ENCODE measurements at regions not wholly inside any gene's neighbourhood (a gene's known extent, or its start where the extent isn't known, plus 50 kb on each side); places are given as distances from the start of the nearest gene placed in this dataset.

DNA sequence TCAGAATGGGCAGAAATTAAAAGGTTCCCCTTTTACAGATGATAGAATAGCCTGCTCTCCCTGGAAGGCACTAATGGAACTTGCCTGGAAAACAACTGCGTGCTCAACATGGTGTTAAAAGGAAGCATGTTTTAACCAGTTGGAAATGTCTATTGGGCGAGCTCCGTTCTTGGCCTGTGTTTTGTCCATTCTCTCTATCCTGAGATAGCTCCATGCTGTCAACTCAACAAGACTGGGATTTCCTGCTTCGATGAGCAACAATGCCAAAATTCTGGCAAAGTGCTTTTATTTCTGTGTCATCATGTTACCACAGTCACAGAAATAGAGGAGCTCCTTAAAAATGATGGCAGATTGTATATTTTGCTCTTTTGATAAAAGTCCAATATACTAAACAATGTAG is 198.3 kb downstream of the PLK2 start:
- TF ChIP-seq, protein P1, sequence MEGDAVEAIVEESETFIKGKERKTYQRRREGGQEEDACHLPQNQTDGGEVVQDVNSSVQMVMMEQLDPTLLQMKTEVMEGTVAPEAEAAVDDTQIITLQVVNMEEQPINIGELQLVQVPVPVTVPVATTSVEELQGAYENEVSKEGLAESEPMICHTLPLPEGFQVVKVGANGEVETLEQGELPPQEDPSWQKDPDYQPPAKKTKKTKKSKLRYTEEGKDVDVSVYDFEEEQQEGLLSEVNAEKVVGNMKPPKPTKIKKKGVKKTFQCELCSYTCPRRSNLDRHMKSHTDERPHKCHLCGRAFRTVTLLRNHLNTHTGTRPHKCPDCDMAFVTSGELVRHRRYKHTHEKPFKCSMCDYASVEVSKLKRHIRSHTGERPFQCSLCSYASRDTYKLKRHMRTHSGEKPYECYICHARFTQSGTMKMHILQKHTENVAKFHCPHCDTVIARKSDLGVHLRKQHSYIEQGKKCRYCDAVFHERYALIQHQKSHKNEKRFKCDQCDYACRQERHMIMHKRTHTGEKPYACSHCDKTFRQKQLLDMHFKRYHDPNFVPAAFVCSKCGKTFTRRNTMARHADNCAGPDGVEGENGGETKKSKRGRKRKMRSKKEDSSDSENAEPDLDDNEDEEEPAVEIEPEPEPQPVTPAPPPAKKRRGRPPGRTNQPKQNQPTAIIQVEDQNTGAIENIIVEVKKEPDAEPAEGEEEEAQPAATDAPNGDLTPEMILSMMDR (IDR thresholded peaks at IDR 0.05): no peak
- TF ChIP-seq EP300 (IDR thresholded peaks at IDR 0.05): no peak

All from ovary (tissue), 3 donors.